ENCODE measurements at regions not wholly inside any gene's neighbourhood (a gene's known extent, or its start where the extent isn't known, plus 50 kb on each side); places are given as distances from the start of the nearest gene placed in this dataset.

- POLR2A ChIA-PET: no interaction called here
Measured at GRCh38 chr10:4048236-4048864, 263.3 kb upstream of the KLF6 start.

GRCh38 chr10:4046712-4047354, 261.8 kb upstream of the KLF6 start:
- Histone ChIP-seq H3K36me3 (ENCODE audit: control insufficient read depth, insufficient read depth, low read length) (no peaks in the 10 kb centered on the region), H3K4me3 (ENCODE audit: low read depth, low read length) (no peak overlapping the region), H3K27me3 (ENCODE audit: control insufficient read depth, insufficient read depth, low read length) (no peaks in the 10 kb centered on the region)
- ChIA-PET POLR2A (interaction anchor here (0.6 kb wide), 1 partner anchor 193 kb away, joined by 3 read pairs; no protein-coding TSS in a partner anchor), CTCF (interaction anchor here (0.6 to 1.0 kb wide), 3 partner anchors 9 to 551 kb away, joined by 3 read pairs; no protein-coding TSS in a partner anchor)
- no peak for DNase-seq (ENCODE audit: low read depth)
- no peak for TF ChIP-seq CTCF (IDR thresholded peaks at IDR 0.05; ENCODE audit: insufficient read depth, low read depth, low read length)

More at GRCh38 chr10:4048236-4048864, 263.3 kb upstream of the KLF6 start:
- no peaks in the 10 kb centered on the region for H3K27me3 ChIP-seq (ENCODE audit: control insufficient read depth, insufficient read depth, low read length)
- H3K36me3 ChIP-seq (ENCODE audit: control insufficient read depth, insufficient read depth, low read length): no peaks in the 10 kb centered on the region
- CTCF ChIA-PET: no interaction called here
- DNase-seq (ENCODE audit: low read depth): no peak
- no peak overlapping the region for H3K4me3 ChIP-seq (ENCODE audit: low read depth, low read length)
- no peak for TF ChIP-seq CTCF (IDR thresholded peaks at IDR 0.05; ENCODE audit: insufficient read depth, low read depth, low read length)

- Histone ChIP-seq H3K27me3 (ENCODE audit: control insufficient read depth, insufficient read depth, low read length) (no peaks in the 10 kb centered on the region), H3K36me3 (ENCODE audit: control insufficient read depth, insufficient read depth, low read length) (no peaks in the 10 kb centered on the region), H3K4me3 (ENCODE audit: low read depth, low read length) (no peak overlapping the region)
- no peak for TF ChIP-seq CTCF (IDR thresholded peaks at IDR 0.05; ENCODE audit: insufficient read depth, low read depth, low read length)
- CTCF ChIA-PET: interaction anchor here (1.0 kb wide), 1 partner anchor 11 kb away, joined by 3 read pairs; no protein-coding TSS in a partner anchor
- POLR2A ChIA-PET: no interaction called here
- no peak for DNase-seq (ENCODE audit: low read depth)
Measured at GRCh38 chr10:4046030-4046429, 261.0 kb upstream of the KLF6 start.

DNA sequence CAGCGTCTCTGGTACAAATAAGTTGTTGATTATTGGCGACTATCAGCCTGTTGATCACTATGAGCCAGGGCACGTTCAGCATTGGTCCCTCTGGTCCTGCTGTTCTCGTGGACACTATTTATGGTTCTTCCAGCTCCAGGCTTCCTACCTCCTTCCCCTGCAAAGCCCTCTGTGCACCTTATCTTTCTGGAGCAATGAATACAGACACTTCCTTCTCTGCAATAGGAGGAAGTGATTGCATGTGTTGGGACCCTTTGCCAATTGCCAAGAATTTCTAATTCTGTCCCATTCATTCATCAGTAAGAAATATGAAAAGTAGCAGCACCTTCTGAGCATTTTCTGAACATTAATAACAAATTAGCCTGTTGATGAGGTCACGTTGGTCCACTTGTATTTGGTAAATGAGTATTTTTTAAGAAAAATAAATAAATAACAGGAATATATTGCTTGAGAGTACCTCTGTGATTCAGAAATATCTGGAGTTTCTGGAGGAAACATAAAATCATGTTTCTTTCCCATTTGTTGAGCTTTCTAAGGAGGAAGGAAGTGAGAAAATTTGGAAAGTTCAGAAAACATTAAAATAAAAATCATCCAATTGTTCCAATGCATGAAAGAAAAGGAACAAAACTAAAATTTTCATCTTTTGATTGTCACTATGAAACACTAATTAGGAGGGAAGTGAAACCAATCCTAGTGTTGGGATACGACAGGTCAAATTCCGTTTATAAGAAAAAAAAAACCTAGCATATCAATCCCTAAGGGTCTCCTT, 259.1 kb upstream of the KLF6 start:
- TF ChIP-seq CTCF (IDR thresholded peaks at IDR 0.05; ENCODE audit: insufficient read depth, low read depth, low read length): no peak
- POLR2A ChIA-PET: no interaction called here
- Histone ChIP-seq H3K4me3 (ENCODE audit: low read depth, low read length) (no peak overlapping the region), H3K36me3 (ENCODE audit: control insufficient read depth, insufficient read depth, low read length) (no peaks in the 10 kb centered on the region), H3K27me3 (ENCODE audit: control insufficient read depth, insufficient read depth, low read length) (no peaks in the 10 kb centered on the region)
- DNase-seq (ENCODE audit: low read depth): no peak
- CTCF ChIA-PET: no interaction called here

GRCh38 chr10:4041635-4042034, 256.6 kb upstream of the KLF6 start:
- Histone ChIP-seq H3K27me3 (ENCODE audit: control insufficient read depth, insufficient read depth, low read length) (no peaks in the 10 kb centered on the region), H3K36me3 (ENCODE audit: control insufficient read depth, insufficient read depth, low read length) (no peaks in the 10 kb centered on the region), H3K4me3 (ENCODE audit: low read depth, low read length) (no peak overlapping the region)
- ChIA-PET CTCF (no interaction called here), POLR2A (no interaction called here)
- TF ChIP-seq CTCF (IDR thresholded peaks at IDR 0.05; ENCODE audit: insufficient read depth, low read depth, low read length): no peak
- no peak for DNase-seq (ENCODE audit: low read depth)
